NCI-H748 (cell line): ENCODE measurements at regions not wholly inside any gene's neighbourhood (a gene's known extent, or its start where the extent isn't known, plus 50 kb on each side); places are given as distances from the start of the nearest gene placed in this dataset.
"Not testable (repeated sequence)": the region's sequence is repeated elsewhere in the genome, so short reads cannot be mapped to it uniquely, and the experiment has no call there.

ENCODE experiments used
- DNase-seq: peaks from one replicate; lab custom pipeline; 2025; ENCODE audit not compliant: unreplicated experiment; lab: John Stamatoyannopoulos, UW

DNA sequence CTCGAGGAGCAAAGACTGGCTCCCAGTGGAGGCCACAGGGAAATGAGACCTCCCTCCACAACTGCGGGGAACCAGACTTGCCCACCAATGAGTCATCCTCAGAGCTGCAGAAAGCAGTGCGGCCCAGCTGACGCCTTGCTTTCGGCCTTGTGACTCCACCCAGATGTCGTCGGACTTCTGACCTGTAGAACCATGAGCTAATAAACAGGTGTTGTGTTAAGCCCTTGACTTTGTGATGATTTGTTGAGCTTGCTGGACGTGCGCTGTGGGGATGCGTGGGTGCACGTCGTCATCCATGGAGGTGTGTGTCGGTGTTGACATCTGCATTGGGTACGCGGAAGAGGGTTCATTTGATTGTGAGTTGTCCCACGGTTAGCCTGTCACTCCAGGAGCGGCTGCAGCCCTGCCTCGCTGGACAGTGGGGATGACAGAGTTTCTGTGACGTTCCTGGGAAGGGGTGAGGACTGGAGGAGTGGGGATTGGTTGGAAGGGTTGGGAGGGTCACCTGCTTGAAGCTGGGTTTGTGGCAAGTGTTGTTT, 154.1 kb downstream of the SH3BP4 start:
- no peak for DNase-seq

DNA sequence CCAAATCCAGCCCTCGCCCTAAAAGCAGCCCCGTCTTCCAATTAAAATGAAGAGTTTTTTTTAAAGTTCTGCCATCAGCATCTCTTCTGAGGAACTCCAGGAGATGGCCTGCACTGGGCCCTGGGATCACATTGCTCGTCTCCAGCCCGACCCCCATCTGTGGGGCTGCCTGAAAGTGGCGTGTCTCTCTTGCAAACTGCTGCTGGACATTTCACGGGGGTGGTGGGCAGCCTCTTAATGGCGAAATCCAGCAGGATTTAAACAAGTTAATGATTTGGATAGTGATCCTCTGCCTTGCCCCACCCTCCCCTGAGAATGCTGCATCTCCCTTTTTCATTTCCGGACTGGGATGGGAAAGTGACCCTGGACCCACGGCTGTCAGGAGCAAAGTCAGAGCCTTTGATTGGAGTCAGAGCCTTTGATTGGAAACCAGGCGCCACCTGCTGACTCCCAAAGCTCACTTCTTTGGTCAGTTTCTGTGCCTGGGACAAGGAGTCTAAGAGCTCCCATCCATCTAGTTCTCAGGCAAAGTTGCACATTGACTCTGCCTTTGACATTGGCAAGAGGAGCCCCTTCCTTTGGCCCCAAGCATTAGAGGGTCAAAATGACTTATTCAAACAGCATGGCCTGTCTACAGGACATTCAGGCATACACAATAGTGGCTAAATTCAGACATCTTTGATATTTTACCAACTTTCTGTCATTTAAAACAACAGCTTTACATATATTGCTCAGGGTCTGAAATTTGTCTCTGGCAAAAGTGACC, 155.2 kb downstream of the SH3BP4 start:
- DNase-seq: peak; percentile 89

DNA sequence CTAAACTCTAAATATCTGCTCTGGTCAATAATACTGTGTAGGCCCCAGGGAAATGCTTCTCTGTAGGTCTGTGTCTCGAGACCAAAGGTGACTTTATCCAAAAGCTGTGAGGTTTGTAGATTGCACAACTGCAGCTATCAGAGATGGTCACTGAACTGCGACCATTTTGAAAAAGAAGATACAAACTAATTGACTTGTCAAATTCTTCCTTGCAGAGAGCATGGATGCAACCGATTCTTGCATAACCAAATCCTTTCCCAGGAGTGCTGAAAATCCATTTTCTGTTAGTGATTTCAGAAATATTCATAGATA, 155.8 kb downstream of the SH3BP4 start:
- no peak for DNase-seq

DNA sequence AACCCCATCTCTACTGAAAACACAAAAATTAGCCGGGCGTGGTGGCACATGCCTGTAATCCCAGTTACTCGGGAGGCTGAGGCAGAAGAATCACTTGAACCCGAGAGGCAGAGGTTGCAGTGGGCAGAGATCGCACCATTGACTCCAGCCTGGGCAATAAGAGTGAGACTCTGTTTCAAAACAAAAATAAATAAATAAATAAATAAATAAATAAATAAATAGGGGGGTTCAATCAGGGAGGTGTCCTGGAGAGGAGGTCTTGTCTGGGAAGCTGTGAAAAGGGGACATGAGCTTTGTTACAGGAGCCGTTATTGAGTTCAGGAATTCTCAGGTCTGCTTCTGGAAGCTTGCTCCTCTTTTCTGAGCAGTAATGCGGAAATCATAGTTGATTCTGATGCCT, 157.7 kb downstream of the SH3BP4 start:
- DNase-seq: not testable (repeated sequence)

DNA sequence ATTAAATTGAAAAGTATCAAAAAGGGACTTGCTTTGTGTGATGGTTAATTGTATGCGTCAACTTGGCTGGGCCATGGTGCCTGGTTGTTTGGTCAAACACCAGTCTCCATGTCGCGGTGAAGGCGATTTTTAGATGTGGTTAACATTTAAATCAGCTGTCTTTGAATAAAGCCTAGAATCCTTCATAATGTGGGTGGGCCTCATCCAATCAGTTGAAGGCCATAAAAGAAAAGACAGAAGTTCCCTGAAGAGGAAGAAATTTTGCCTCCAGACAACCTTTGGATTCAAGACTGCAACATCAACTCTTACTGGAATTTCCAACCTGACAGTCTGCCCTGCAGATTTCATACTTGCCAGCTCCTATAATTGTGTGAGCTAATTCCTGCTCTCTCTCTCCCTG, 160.5 kb downstream of the SH3BP4 start:
- DNase-seq: no peak

DNA sequence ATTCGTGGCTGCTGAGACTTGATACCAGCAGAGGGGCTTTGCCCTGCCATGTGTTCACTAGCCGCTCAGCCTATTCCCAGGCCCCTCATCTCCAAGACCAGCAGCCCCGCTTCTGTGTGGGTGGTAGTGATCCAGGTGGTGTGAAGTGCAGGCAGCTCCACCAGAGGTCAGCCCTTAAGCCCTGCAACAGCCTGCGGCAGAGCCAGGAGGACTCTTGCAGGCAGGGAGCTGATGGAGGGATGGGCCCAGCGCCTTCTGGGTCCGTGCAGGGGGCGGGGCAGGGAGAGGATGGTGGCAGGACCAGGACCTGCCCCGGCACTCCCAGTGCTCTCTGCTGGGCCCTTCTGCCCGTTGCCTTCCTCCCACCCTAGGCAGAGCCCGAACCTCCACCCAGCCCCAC, 162.0 kb downstream of the SH3BP4 start:
- DNase-seq: no peak

DNA sequence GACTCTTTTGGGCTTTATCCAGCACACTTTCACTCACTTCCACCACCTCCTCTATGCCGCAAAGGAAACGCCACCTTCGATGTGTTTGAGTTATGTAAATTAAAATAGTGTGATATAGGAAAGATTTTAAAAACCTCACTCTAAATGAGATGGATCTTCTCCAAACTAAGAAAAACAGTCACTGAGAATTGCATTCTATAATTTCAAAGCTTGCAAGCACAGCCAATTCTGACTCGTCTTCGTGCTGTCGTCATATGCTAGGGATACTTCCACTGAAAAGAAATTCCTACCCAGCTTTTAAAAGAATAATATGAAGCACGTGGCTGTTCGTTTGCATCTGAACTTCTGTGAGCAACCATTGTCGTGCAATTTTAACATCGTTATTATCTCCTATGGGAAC, 162.5 kb downstream of the SH3BP4 start:
- no peak for DNase-seq

DNA sequence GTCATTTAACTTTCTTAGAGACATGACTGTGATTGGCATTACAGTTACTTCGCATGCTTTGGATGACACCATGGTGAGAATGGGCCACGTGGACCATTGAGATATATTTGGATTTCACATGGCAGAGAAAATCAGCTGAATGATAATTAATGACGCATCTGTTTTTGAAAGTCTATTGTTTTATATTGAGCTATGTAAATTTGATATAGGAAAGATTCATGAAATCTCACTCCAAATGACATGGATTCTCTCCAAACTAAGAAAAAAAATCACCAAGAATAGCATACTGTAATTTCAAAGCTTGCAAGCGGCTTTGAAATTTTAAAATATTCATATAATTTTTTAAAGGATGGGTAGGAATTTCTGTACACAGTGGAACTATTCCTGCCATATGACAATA, 163.7 kb downstream of the SH3BP4 start:
- DNase-seq: no peak

DNA sequence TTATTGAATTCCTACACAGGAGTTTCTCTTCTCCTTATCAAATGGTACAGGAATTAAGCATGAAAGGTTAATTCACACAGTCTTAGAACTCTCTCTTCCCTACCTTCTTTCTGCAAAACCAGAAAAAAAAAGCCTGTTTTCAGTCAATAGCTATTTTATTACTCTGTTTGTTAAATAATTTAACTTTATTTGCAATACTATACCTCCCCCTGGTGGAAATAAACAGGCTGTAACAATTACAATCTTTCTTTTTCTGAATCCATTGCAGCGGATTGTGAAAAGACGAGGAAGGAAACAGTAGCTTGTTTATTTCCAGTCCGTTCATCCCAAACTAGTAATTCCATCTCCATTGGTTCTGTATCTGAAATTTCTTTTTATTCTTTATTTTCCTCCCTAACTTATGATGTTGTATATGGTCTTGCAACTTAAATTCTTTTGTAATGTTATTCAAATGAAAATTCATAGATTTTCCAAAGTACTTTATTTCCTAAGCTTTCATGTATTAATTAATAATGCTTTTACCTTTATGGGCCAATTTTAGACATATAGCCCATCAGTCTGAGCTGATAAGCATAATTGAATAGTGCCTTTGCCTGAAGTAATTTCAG, 165.2 kb downstream of the SH3BP4 start:
- DNase-seq: peak; percentile 71

DNA sequence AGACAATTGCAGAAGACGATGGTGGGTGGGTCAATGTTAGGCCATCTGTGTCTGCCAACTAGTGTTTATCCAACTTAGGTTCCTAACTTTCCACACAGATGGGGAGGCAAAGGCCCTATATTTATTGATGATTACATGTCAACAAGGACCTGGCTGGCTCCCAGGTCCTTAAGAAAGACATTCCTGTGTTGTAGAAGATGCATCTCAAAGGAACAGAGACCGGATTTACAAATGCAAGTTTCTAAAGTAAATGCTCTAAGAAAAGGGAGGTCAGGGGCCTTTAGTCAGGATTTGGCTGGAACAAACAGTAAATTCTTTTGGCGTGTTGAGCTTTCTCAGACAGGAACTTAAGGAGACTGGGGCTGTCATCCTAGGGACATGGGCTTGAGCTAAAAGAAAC, 175.0 kb downstream of the SH3BP4 start:
- no peak for DNase-seq

DNA sequence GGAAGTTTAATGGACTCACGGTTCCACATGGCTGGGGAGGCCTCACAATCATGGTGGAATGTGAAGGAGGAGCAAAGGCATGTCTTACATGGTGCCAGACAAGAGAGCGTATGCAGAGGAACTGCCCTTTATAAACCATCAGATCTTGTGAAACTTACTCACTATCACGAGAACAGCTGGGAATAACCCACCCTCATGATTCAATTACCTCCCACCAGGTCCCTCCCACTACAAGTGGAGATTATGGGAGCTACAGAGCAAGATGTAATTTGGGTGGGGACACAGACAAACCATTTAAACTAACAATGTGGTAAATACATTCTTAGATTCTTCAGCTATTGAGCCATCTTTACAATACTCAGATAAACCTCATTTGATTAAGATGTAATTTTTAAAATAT, 176.1 kb downstream of the SH3BP4 start:
- DNase-seq: no peak

DNA sequence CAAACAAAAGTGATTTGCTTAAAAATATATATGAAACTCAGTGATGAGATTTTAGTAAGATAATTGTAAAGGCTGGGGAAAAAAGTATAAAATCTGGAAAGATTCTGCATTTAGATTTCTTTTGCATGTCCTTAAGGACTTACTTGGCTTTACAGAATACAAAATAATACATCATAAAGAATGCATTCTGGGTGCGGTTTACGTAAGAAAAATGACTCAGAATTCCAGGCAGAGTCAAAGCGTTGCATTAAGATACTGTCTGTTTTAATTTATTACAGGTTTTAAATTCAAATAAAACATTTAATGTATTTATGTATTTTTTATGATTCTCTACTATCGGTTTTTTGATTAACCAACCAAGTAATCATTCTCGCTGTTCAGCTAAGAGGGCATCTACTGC, 178.0 kb downstream of the SH3BP4 start:
- DNase-seq: no peak

DNA sequence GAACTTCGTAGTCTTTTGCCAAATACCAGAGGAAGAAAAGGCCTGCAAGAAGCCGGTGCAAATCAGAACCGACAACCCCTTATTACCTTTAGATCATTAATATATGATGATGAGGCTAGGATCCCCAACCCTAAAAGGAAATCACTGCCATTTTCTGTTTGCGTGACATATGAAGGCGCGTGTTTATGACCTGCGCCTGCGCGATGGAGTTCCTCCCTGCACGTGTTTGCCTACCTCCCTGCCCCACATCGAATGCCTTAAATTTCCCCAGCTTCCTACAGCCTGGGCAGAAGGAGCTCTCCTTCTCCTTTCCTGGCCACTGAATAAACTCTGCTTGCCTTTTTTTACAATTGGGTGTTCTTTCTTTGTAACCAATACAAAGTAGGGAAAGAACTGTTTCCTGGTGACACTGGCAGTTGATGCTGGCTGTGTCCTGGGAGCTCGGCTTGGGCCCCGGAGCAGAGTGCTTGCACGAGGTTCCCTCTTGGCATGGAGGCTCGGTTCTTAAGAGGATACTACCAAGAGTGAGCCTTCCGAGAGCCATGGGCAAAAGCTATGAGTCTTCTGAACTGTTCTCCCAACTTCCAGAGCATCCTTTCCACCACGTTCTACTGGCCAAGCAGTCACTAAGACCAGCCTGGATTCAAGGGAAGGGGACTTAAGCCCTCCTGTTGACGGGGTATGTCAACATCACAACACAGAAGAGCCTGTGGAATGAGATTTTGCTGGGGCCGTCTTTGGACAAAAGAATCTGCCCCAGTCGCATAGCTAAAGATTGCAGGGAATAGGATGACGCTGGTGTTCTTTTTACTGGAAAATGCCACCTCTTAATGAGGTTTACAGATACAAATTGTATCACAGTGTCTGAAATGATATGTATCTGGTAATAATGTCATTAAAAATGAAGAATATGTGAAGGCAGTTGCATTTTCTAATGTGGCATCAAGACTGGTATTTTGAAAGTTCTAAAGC, 179.8 kb downstream of the SH3BP4 start:
- no peak for DNase-seq

DNA sequence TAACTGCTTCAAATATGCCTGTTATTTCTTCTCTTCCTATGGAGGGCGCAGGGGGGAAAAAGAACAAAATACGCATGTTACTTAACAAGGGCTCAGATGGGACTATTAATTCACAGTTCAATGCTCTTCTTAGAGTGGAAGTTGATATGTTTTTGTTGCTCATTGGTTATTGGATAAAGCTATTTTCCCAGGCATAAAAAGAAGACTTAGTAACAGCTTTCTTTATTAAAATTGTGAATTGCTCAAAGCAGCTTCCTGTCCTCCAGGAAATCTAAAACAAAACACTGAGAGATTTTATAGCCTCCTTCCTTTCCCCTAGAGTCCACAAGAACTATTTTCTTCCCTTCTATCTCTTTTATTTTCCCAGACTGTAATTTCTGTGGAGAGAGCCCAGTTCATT, 180.8 kb downstream of the SH3BP4 start:
- DNase-seq: no peak

DNA sequence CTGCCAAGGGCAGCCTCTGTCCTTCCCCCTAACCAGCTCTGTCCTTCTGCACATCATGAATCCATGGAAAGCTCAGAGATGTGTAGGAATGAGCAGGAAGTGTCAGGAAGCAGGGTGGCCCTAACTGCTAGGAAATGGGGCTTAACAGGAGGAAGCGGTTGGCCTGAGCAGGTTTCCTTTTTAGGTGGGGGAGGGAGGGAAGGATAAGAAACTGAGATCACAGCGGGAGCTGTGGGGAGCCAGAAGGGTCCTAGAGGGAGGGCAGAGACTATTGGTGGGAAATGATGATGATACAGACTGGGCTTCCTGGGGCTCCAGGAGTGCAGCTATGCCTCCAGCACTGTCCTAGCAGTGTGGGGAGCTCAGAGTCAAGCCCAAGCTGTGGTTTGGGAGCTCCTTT, 182.0 kb downstream of the SH3BP4 start:
- DNase-seq: no peak

DNA sequence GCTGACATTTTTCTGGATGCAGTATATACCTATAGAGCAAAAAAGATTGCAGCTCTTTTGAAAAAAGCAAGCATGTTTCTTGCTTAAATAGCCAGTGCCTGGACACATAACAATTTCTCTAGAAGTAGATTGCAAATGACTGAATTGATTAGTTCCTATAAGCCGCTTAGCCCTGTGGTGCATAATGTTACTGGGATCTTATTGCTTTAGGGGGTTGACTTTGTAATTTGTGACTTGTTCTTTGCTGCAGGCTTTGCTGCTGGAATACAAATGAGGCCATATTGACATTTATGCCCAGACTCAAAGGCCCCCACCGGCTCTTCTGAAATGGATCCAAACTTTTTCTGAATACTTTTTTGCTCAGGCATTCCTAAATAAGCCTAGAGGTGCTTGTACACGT, 182.6 kb downstream of the SH3BP4 start:
- DNase-seq: no peak

DNA sequence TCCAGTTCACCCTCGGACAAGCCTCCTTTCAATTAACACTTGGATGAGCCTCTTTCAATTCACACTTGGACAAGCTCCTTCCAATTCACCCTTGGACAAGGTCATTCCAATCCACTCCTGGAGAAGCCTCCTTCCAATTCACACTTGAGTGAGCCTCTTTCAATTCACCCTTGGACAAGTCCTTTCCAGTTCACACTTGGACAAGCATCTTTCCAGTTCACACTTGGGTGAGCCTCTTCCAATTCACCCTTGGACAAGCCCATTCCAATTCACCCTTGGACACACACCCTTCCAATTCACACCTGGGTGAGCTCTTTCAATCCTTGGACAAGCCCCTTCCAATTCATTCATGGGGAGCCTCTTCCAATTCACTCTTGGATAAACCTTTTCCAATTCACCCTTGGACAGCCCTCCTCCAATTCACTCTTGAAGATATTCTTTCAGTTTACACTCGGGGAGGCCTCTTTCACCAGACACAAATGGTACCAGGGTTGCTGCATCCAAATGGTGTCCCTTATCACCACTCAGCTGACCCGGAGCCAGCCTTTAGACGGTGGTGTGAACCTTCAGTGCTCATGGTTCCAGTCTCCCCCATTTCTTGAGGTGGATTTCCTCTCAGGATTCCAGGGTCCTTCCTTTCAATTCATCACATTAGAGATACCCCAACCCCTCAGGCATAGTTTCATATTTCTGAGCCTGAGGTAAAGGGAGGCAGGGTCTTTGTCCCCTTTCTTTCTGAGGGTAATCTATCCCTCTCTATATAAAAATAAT, 183.6 kb downstream of the SH3BP4 start:
- no peak for DNase-seq

DNA sequence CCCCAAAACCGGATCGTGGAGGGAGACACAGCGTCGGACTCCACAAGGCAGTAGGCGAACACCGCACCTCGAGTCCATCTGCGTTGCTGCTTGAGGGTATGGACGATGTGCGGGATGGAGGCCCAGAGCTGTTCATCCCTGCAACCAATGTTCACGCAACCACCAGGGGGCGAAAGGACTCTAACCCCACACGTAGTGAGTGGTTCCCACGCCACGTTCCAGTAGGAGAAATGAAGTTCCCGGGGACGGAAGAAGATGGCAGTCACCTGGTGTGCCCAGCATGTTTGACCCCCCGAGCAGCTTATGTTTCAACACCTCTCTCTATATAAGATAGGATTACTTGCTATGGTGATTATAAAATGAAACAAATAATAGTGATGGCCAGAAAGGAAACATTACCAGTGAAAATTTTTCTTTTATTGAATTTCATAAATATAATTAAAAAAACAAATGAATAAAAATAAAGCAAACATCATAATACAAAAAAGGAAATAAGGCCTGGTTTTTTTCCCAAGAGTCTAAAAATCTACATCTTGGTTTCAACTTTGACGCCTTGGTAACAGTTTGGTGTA, 184.3 kb downstream of the SH3BP4 start:
- DNase-seq: peak; percentile 89

DNA sequence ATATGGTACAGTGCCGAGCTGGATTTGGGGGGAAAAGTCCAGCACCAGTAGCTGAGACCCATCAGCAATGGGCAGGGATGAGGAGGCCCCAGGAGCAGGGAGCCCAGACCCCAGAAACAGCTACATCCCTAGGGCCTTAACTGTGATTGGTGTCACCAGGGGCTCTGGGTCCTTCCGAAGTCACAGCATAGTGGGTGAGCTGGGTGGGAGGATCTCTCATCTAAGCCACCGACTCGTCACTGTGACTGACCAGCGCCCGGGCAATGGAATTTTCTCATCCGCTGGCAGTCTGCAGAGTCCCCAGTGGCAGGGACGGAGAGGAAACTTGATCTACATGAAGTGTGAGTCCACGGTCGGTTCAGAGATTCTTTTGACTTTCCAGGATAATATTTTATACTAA, 186.5 kb downstream of the SH3BP4 start:
- DNase-seq: no peak

DNA sequence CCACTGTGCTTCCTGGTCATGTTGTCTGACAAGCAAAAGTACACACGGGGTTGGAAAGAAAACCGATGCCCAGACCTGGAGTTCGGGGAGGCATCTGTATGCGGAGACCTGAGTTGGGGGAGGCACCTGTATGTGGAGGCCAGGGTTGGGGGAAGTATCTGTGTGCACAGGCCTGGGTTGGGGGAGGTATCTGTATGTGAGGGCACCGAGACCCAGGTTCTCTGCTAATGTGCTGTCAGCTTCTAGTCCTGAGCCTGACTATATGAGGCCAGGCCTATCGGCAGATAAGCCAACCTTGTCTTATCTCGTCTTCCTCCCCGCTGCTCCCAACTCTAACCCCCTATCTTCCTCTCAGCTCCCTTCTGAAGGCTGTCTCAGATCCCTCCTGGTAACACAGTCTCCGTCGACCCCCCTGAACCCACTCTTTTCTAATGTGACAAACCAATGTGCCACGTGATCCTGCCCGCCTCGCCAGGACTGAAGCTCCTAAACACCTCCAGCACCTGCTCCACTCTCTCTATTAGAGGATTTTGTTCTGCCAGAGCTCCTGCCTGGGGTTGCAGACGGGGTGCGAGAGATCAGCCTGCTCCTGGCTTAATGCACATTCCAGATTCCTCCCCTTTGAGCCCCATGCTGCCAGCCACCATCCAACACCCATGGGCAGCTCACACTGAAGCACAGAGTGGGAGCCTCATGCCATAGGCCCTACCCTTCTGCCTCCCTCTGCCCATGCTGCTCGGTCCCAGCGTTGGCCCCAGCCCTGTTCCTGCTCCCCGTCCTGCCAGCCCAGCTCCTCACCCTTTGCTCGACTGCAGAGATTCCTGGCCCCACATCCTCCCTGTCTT, 188.4 kb downstream of the SH3BP4 start:
- DNase-seq: no peak
